SK-N-SH (cell line): ENCODE measurements at regions not wholly inside any gene's neighbourhood (a gene's known extent, or its start where the extent isn't known, plus 50 kb on each side); places are given as distances from the start of the nearest gene placed in this dataset.

Source experiments
- CTCF ChIA-PET: fragments of 300-600, 350-600 bp; formaldehyde crosslinking; extraction: SDS; loops from one replicate; lab custom pipeline; 2021; lab: Yijun Ruan, JAX
- POLR2A ChIA-PET: fragments of 350-600 bp; sonication (Branson Sonifier 250); formaldehyde crosslinking; extraction: SDS; loops from one replicate; lab custom pipeline; 2020; ENCODE audit warnings: antibody characterized with exemption, inconsistent platforms; lab: Yijun Ruan, JAX
- DNase-seq: peaks from one replicate; pipeline ENCODE4 v3.0.0; 2012
- H2AFZ ChIP-seq: fragments of 200-600 bp; sonication (generic); 2 replicates; pipeline ENCODE4 v1.8.1; 2016; ENCODE audit warnings: antibody characterized with exemption, mild to moderate bottlenecking, low read depth
- H3F3A ChIP-seq: fragments of 200-600 bp; sonication (generic); replicated peaks from 2 replicates; pipeline ENCODE3; 2016; ENCODE audit warnings: antibody characterized with exemption, mild to moderate bottlenecking; ENCODE audit not compliant: insufficient read depth
- H3K27ac ChIP-seq, 2 experiments: fragments of 200-500 bp in 1 of 2; fragments of 200-600 bp in 1 of 2; sonication (Bioruptor generic) in 1 of 2; sonication (generic), shearing (Covaris generic) in 1 of 2; 2 replicates each; pipeline versions ENCODE4 v1.5.1 to v1.6.1; 2014 to 2016; ENCODE audit warnings: low read depth in 2 of 2, inconsistent platforms in 1 of 2, low read length in 1 of 2, mild to moderate bottlenecking in 1 of 2, mixed read lengths in 1 of 2
- H3K27me3 ChIP-seq: fragments of 200-600 bp; sonication (generic), shearing (Covaris generic); 2 replicates; pipeline ENCODE4 v1.6.1; 2016; ENCODE audit warnings: mixed run types; ENCODE audit not compliant: insufficient read depth
- H3K36me3 ChIP-seq, 2 experiments: fragments of 200-500 bp in 1 of 2; fragments of 200-600 bp in 1 of 2; sonication (Bioruptor generic) in 1 of 2; sonication (generic) in 1 of 2; replicated peaks in 1 of 2; 2 replicates each; pipeline versions ENCODE3 to v1.5.1; 2014 to 2016; ENCODE audit warnings: low read length in 1 of 2, mild to moderate bottlenecking in 1 of 2; ENCODE audit not compliant: insufficient read depth in 2 of 2, control insufficient read depth in 1 of 2
- H3K4me1 ChIP-seq, 2 experiments: fragments of 200-500 bp in 1 of 2; fragments of 200-600 bp in 1 of 2; sonication (Bioruptor generic) in 1 of 2; sonication (generic), shearing (Covaris generic) in 1 of 2; 2 replicates each; pipeline versions ENCODE4 v1.5.1 to v1.6.1; 2014 to 2016; ENCODE audit warnings: low read depth in 1 of 2, low read length in 1 of 2, mixed run types in 1 of 2; ENCODE audit not compliant: insufficient read depth in 2 of 2, control insufficient read depth in 1 of 2
- H3K4me2 ChIP-seq: fragments of 200-600 bp; sonication (generic), shearing (Covaris generic); 2 replicates; pipeline ENCODE4 v1.6.1; 2017; ENCODE audit warnings: mixed run types
- H3K4me3 ChIP-seq, 2 experiments: fragments of 200-500 bp in 1 of 2; fragments of 200-600 bp in 1 of 2; sonication (Bioruptor generic) in 1 of 2; sonication (generic), shearing (Covaris generic) in 1 of 2; 2 replicates each; pipeline versions ENCODE4 v1.5.1 to v1.8.1; 2014 to 2016; ENCODE audit warnings: low read depth in 2 of 2, inconsistent platforms in 1 of 2, low read length in 1 of 2, mild to moderate bottlenecking in 1 of 2, mixed read lengths in 1 of 2, moderate library complexity in 1 of 2
- H3K79me2 ChIP-seq: fragments of 200-600 bp; sonication (generic); 2 replicates; pipeline ENCODE4 v1.8.1; 2017; ENCODE audit warnings: mild to moderate bottlenecking; ENCODE audit not compliant: insufficient read depth
- H3K9ac ChIP-seq: fragments of 200-600 bp; sonication (generic); 2 replicates; pipeline ENCODE4 v1.6.1; 2017; ENCODE audit warnings: mixed run types
- H3K9me2 ChIP-seq: fragments of 200-600 bp; sonication (generic); 2 replicates; pipeline ENCODE4 v1.6.1; 2017; ENCODE audit warnings: mixed run types
- H3K9me3 ChIP-seq: fragments of 200-600 bp; sonication (generic); 2 replicates; pipeline ENCODE4 v1.6.1; 2017; ENCODE audit warnings: mixed run types, mild to moderate bottlenecking, moderate library complexity
- H4K20me1 ChIP-seq: fragments of 200-600 bp; sonication (generic); 2 replicates; pipeline ENCODE4 v1.6.1; 2017; ENCODE audit warnings: mild to moderate bottlenecking, mixed run types; ENCODE audit not compliant: insufficient read depth
- ELF1 ChIP-seq: IDR thresholded peaks from 2 replicates; pipeline ENCODE4 v1.4.0; 2012
- EP300 ChIP-seq, 2 experiments: IDR thresholded peaks; 2 replicates each; pipeline versions ENCODE4 v1.4.0 to v1.6.1; 2012; ENCODE audit warnings: borderline replicate concordance in 1 of 2, low read depth in 1 of 2, low read length in 1 of 2
- EZH2phosphoT487 ChIP-seq: fragments of 200-600 bp; sonication (generic); IDR thresholded peaks from 2 replicates; pipeline ENCODE4 v1.6.1; 2017; ENCODE audit warnings: low read depth, mixed run types, mild to moderate bottlenecking, antibody characterized with exemption, moderate library complexity, borderline replicate concordance
- FOSL2 ChIP-seq: IDR thresholded peaks from 2 replicates; pipeline ENCODE4 v1.4.0; 2012; ENCODE audit warnings: low read depth, mild to moderate bottlenecking, moderate library complexity, borderline replicate concordance
- GATA2 ChIP-seq: sonication (generic); formaldehyde crosslinking; IDR thresholded peaks from 2 replicates; pipeline ENCODE4 v1.5.0; 2020; ENCODE audit warnings: mild to moderate bottlenecking, missing genetic modification reagents
- JUND ChIP-seq: IDR thresholded peaks from 2 replicates; pipeline ENCODE4 v1.4.0; 2012
- MEF2A ChIP-seq: IDR thresholded peaks from 2 replicates; pipeline ENCODE4 v1.4.0; 2012; ENCODE audit warnings: low read depth, borderline replicate concordance
- MXI1 ChIP-seq: IDR thresholded peaks from 2 replicates; pipeline ENCODE4 v1.6.1; 2012; ENCODE audit warnings: mild to moderate bottlenecking, low read depth, low read length, improper control_type of control experiment
- NFIC ChIP-seq: IDR thresholded peaks from 2 replicates; pipeline ENCODE4 v1.4.0; 2012; ENCODE audit warnings: borderline replicate concordance
- NRF1 ChIP-seq: IDR thresholded peaks from 2 replicates; pipeline ENCODE4 v1.6.1; 2012; ENCODE audit warnings: low read depth, mild to moderate bottlenecking, low read length
- POLR2AphosphoS5 ChIP-seq: IDR thresholded peaks from 2 replicates; pipeline ENCODE4 v1.6.1; 2012; ENCODE audit warnings: low read depth, low read length
- RFX5 ChIP-seq: IDR thresholded peaks from 2 replicates; pipeline ENCODE4 v1.6.1; 2012; ENCODE audit warnings: mild to moderate bottlenecking, improper control_type of control experiment, low read length
- TCF12 ChIP-seq: IDR thresholded peaks from 2 replicates; pipeline ENCODE4 v1.4.0; 2012
- TEAD4 ChIP-seq: IDR thresholded peaks from 2 replicates; pipeline ENCODE4 v1.4.0; 2012; ENCODE audit warnings: mild to moderate bottlenecking, borderline replicate concordance; ENCODE audit not compliant: insufficient read depth
- WGBS: methylation state at CpG from one replicate; pipeline ENCODE4 v1.1.6; 2017; ENCODE audit warnings: low lambda C conversion rate; 5-methylcytosine and 5-hydroxymethylcytosine counted together
- TF ChIP-seq, protein P1 (sequence below): fragments of 150-350 bp; IDR thresholded peaks from 2 replicates; pipeline ENCODE4 v1.6.1; 2016; ENCODE audit warnings: mild to moderate bottlenecking, low read depth, low read length
- TF ChIP-seq, protein P2 (sequence below): fragments of 150-350 bp; IDR thresholded peaks from 2 replicates; pipeline ENCODE4 v1.6.1; 2017; ENCODE audit warnings: antibody characterized with exemption, low read length, low read depth, borderline replicate concordance
- TF ChIP-seq, protein P3 (sequence below): IDR thresholded peaks from 2 replicates; pipeline ENCODE4 v1.4.0; 2012; ENCODE audit warnings: low read depth
- TF ChIP-seq, protein P4 (sequence below): IDR thresholded peaks from 2 replicates; pipeline ENCODE4; 2012

DNA sequence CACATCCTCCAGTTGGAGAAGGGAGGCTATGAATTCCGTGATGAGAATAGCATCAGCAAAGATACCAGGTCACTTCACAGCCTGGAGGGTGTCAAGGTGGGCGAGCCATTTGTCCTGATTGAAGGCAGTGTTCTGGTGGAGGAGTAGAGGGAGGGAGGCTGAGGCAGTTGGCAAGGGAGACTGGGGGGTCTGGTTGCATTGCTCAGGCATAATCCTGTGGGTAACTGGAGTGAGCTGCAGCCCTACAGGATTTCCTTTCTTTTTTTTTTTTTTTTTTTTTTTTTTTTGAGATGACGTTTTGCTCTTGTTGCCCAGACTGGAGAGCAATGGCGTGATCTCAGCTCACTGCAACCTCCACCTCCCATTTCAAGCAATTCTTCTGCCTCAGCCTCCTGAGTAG is 223.9 kb upstream of the KLF4 start:
- CTCF ChIA-PET, result no interaction called here
- Histone ChIP-seq H3K9ac (no peak overlapping the region), H3K9me2 (no peaks in the 10 kb centered on the region), H4K20me1 (no peaks in the 10 kb centered on the region)
- no peak for DNase-seq
- WGBS, result 77% methylated on average over 4 of the region's 4 CpGs
- TF ChIP-seq, protein P1, sequence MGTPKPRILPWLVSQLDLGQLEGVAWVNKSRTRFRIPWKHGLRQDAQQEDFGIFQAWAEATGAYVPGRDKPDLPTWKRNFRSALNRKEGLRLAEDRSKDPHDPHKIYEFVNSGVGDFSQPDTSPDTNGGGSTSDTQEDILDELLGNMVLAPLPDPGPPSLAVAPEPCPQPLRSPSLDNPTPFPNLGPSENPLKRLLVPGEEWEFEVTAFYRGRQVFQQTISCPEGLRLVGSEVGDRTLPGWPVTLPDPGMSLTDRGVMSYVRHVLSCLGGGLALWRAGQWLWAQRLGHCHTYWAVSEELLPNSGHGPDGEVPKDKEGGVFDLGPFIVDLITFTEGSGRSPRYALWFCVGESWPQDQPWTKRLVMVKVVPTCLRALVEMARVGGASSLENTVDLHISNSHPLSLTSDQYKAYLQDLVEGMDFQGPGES, result no peak
- TF ChIP-seq, protein P2, sequence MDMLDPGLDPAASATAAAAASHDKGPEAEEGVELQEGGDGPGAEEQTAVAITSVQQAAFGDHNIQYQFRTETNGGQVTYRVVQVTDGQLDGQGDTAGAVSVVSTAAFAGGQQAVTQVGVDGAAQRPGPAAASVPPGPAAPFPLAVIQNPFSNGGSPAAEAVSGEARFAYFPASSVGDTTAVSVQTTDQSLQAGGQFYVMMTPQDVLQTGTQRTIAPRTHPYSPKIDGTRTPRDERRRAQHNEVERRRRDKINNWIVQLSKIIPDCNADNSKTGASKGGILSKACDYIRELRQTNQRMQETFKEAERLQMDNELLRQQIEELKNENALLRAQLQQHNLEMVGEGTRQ, result no peak
- TF ChIP-seq MXI1 (no peak), NRF1 (no peak), RFX5 (no peak), JUND (no peak), POLR2AphosphoS5 (no peak), GATA2 (CRISPR knock-in tag) (no peak), ELF1 (no peak), MEF2A (no peak)
- TF ChIP-seq, all 33 proteins: peak for 0
- Histone ChIP-seq H3K4me2 (no peak overlapping the region), H3K4me3 (no peak overlapping the region), H3K79me2 (no peaks in the 10 kb centered on the region), H3K36me3 (no peaks in the 10 kb centered on the region), H3K27ac (no peak overlapping the region), H3F3A (no peaks in the 10 kb centered on the region), H2AFZ (no peak overlapping the region), H3K4me1 (peaks cover 0 to 11% of the 10 kb centered on the region in 2 experiments; a peak in 1 of 4 replicates), H3K9me3 (no peaks in the 10 kb centered on the region), H3K27me3 (no peaks in the 10 kb centered on the region)
- POLR2A ChIA-PET, result no interaction called here

DNA sequence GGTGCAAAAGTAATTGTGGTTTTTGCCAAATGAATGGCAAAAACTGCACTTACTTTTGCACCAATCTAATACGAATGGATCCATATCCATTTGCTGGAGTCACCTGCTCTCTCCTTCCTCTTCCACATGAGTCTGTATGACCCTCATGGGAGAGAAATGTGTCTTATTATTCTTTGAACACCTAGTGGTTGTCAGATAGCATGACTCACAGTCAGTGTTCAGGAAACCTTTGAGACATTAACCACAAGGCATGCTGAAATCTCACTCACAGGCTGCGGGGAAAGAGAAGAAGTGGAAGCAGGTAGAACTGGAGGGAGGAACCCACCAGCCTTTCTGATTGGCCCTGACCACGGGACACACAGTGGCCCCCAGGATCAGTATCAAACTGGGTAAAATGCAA is 222.8 kb upstream of the KLF4 start:
- Histone ChIP-seq H3K4me2 (peak overlapping the region; percentile 42; the same call in 1 of the 2 replicates), H3K27me3 (no peaks in the 10 kb centered on the region), H4K20me1 (no peaks in the 10 kb centered on the region), H3K27ac (no peak overlapping the region; a peak in 2 of 4 replicates), H3F3A (peaks cover 7% of the 10 kb centered on the region), H3K36me3 (no peaks in the 10 kb centered on the region), H3K9me3 (no peaks in the 10 kb centered on the region), H3K9me2 (no peaks in the 10 kb centered on the region), H3K9ac (no peak overlapping the region), H3K4me3 (no peak overlapping the region)
- DNase-seq, result no peak
- WGBS, result 10% methylated on average over 3 of the region's 3 CpGs
- TF ChIP-seq FOSL2, result peak; percentile 70; the same call in 1 of the 2 replicates
- TF ChIP-seq JUND, result peak; percentile 43
- TF ChIP-seq EZH2phosphoT487, result no peak
- TF ChIP-seq TCF12, result peak; percentile 72
- peak; percentile 38; the same call in 1 of the 2 replicates for TF ChIP-seq NFIC
- TF ChIP-seq TEAD4, result 0 out of 2 replicates have a peak, but pooled peaks have one; percentile 22
- no peak for TF ChIP-seq POLR2AphosphoS5
- TF ChIP-seq, protein P3, sequence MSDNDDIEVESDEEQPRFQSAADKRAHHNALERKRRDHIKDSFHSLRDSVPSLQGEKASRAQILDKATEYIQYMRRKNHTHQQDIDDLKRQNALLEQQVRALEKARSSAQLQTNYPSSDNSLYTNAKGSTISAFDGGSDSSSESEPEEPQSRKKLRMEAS, result 0 out of 2 replicates have a peak, but pooled peaks have one; percentile 20
- TF ChIP-seq, protein P4, sequence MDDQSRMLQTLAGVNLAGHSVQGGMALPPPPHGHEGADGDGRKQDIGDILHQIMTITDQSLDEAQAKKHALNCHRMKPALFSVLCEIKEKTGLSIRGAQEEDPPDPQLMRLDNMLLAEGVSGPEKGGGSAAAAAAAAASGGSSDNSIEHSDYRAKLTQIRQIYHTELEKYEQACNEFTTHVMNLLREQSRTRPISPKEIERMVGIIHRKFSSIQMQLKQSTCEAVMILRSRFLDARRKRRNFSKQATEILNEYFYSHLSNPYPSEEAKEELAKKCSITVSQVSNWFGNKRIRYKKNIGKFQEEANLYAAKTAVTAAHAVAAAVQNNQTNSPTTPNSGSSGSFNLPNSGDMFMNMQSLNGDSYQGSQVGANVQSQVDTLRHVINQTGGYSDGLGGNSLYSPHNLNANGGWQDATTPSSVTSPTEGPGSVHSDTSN, result peak; percentile 45; the same call in 1 of the 2 replicates
- TF ChIP-seq EP300 (IDR thresholded peaks at IDR 0.05; ENCODE audit: borderline replicate concordance in 1 of 2, low read depth in 1 of 2, low read length in 1 of 2), result peak in 1 of 2 experiments; percentile 68; a peak in 1 of 4 replicates
- TF ChIP-seq, all 33 proteins: peak for 8
- Histone ChIP-seq H3K79me2 (no peaks in the 10 kb centered on the region), H3K4me1 (peaks cover 0 to 18% of the 10 kb centered on the region in 2 experiments; a peak in 2 of 4 replicates), H2AFZ (no peak overlapping the region)
- CTCF ChIA-PET, result no interaction called here
- POLR2A ChIA-PET, result no interaction called here
